Fibroblast of lung (primary cell): ENCODE measurements at regions not wholly inside any gene's neighbourhood (a gene's known extent, or its start where the extent isn't known, plus 50 kb on each side); places are given as distances from the start of the nearest gene placed in this dataset.

Source experiments
- DNase-seq, 2 donors: peaks; one replicate each; pipeline versions ENCODE4 v3.0.0 to v3.0.0-alpha.2; 2010; ENCODE audit warnings: low read depth in 2 of 2
- H2AFZ ChIP-seq: 2 replicates; pipeline ENCODE4 v1.5.1; 2012; ENCODE audit warnings: low read length, control low read depth, inconsistent platforms
- H3K27ac ChIP-seq: 2 replicates; pipeline ENCODE4 v1.5.1; 2011; ENCODE audit warnings: low read length, control low read depth; ENCODE audit not compliant: insufficient read depth
- H3K27me3 ChIP-seq: 2 replicates; pipeline ENCODE4 v1.5.1; 2011; ENCODE audit warnings: mild to moderate bottlenecking, low read length; ENCODE audit not compliant: control insufficient read depth, insufficient read depth
- H3K36me3 ChIP-seq: 2 replicates; pipeline ENCODE4 v1.5.1; 2011; ENCODE audit warnings: low read length; ENCODE audit not compliant: control insufficient read depth, insufficient read depth
- H3K4me1 ChIP-seq: 2 replicates; pipeline ENCODE4 v1.5.1; 2011; ENCODE audit warnings: low read length; ENCODE audit not compliant: control insufficient read depth, insufficient read depth; ENCODE audit errors: extremely low read depth
- H3K4me2 ChIP-seq: 2 replicates; pipeline ENCODE4 v1.5.1; 2011; ENCODE audit warnings: low read length, control low read depth; ENCODE audit not compliant: insufficient read depth; ENCODE audit errors: extremely low read depth
- H3K4me3 ChIP-seq, 4 experiments: fragments of 200-600 bp in 1 of 4; sonication (generic) in 1 of 4; replicated peaks in 1 of 4; 2 replicates each; pipeline ENCODE4 v1.5.1; 2011 to 2016; ENCODE audit warnings: low read length in 4 of 4, low read depth in 3 of 4, mild to moderate bottlenecking in 3 of 4, control low read depth in 2 of 4, inconsistent platforms in 1 of 4, mixed read lengths in 1 of 4; ENCODE audit not compliant: insufficient read depth in 1 of 4; ENCODE audit errors: control extremely low read depth in 1 of 4
- H3K79me2 ChIP-seq: 2 replicates; pipeline ENCODE4 v1.5.1; 2012; ENCODE audit warnings: mild to moderate bottlenecking, low read length, inconsistent platforms; ENCODE audit not compliant: control insufficient read depth, insufficient read depth
- H3K9ac ChIP-seq: 2 replicates; pipeline ENCODE4 v1.5.1; 2011; ENCODE audit warnings: mild to moderate bottlenecking, low read length, control low read depth; ENCODE audit not compliant: insufficient read depth
- H3K9me3 ChIP-seq: 2 replicates; pipeline ENCODE4 v1.5.1; 2012; ENCODE audit warnings: low read depth, low read length; ENCODE audit not compliant: control insufficient read depth, insufficient read depth
- H4K20me1 ChIP-seq: 2 replicates; pipeline ENCODE4 v1.5.1; 2011; ENCODE audit warnings: low read length; ENCODE audit not compliant: control insufficient read depth, insufficient read depth; ENCODE audit errors: extremely low read depth
- CTCF ChIP-seq, 2 donors: IDR thresholded peaks in 1 of 2; conservative IDR thresholded peaks in 1 of 2; 1 replicate in 1 of 2; 2 replicates in 1 of 2; pipeline ENCODE4 v1.5.1; 2011 to 2012; ENCODE audit warnings: low read length in 2 of 2, control low read depth in 1 of 2, inconsistent platforms in 1 of 2, low read depth in 1 of 2, mild to moderate bottlenecking in 1 of 2
- EZH2 ChIP-seq: IDR thresholded peaks from 2 replicates; pipeline ENCODE4 v1.5.1; 2012; ENCODE audit warnings: low read length, control low read depth, mild to moderate bottlenecking; ENCODE audit errors: missing control alignments

DNA sequence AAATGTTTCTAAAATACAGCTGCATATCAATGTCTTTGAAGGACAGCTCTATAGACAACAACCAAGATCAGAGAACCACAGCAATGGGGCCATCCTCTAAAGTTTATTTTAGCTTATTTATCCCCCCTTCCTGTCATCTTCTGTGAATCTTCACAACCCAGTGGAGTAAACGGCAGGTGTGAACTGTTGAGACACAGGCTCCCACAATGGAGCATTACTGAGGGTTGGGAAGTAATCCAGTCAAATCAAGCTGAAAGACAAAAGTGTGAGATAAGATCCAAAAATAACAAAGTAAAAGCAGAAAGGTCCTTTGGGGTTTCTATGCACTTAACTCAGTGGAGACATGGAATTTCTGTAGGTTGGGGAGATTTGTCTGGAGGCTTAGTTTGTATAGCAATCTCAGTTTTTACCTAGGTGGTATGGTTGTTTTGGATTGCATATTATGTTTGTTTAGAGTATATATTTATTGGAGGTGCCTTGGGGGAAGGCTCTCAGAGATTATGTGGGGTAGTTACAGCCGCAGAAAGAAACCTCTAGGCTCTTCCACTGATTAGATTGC lies 286.9 kb upstream of the ADGRL2 start:
- Histone ChIP-seq H4K20me1 (no peaks in the 10 kb centered on the region), H3K4me1 (no peaks in the 10 kb centered on the region), H3K27ac (no peak overlapping the region), H3K4me2 (no peak overlapping the region), H3K27me3 (no peaks in the 10 kb centered on the region), H3K4me3 (no peak overlapping the region), H3K79me2 (no peaks in the 10 kb centered on the region), H2AFZ (no peak overlapping the region), H3K36me3 (no peaks in the 10 kb centered on the region), H3K9ac (no peak overlapping the region), H3K9me3 (no peaks in the 10 kb centered on the region)
- peak in 1 of 2 donors; percentile 36 for DNase-seq
- TF ChIP-seq EZH2 (no peak), CTCF (conservative IDR thresholded peaks at IDR 0.05 in 1 of 2, IDR thresholded peaks at IDR 0.05 in 1 of 2; ENCODE audit: low read depth in 1 of 2, low read length in 2 of 2) (no peak)

DNA sequence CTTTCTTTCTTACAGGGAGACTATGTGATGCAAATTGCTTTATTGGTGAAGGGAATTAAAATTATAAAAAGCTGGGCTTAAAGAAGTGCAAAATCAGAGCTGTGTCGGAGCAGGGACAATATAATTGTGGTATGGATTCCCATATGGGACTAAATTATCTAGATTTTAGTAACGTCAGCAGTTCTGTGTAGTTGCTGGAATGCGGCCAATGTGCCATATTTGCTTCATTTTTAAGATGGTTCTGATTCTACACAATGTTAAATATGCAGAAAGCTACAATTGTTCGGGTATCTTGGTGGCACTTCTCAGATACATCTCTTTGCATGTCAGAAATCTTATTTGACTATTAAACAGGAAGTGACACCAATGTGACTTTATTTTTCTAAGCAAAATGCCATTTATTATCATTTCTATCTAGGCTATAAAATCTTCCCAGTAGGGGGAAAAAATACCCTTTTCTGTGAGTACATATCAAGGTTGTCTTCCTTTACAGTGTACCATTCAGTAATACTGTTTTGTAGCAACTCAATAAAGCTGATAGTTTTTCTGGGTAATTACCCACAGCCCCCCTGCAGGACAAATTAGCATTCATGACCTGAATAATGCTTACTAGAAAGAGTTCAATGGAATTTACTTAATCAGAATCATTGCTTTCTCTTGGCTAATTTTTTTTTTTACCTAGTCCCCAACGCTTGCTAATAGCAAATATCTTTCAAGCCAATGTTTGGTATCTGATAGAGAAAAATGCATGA lies 288.3 kb upstream of the ADGRL2 start:
- Histone ChIP-seq H3K27me3 (no peaks in the 10 kb centered on the region), H3K9me3 (no peaks in the 10 kb centered on the region), H3K36me3 (no peaks in the 10 kb centered on the region), H3K4me3 (no peak overlapping the region), H3K27ac (no peak overlapping the region), H3K79me2 (no peaks in the 10 kb centered on the region), H3K4me2 (no peak overlapping the region), H3K9ac (no peak overlapping the region), H4K20me1 (no peaks in the 10 kb centered on the region), H3K4me1 (no peaks in the 10 kb centered on the region), H2AFZ (no peak overlapping the region)
- TF ChIP-seq EZH2 (no peak), CTCF (conservative IDR thresholded peaks at IDR 0.05 in 1 of 2, IDR thresholded peaks at IDR 0.05 in 1 of 2; ENCODE audit: low read depth in 1 of 2, low read length in 2 of 2) (no peak)
- DNase-seq, result peak in 1 of 2 donors; percentile 9

GRCh38 chr1:81511281-81511680 lies 289.5 kb upstream of the ADGRL2 start:
- Histone ChIP-seq H3K9ac (no peak overlapping the region), H3K4me1 (no peaks in the 10 kb centered on the region), H3K79me2 (no peaks in the 10 kb centered on the region), H3K36me3 (no peaks in the 10 kb centered on the region), H3K27ac (no peak overlapping the region), H2AFZ (no peak overlapping the region), H3K4me3 (no peak overlapping the region), H3K27me3 (no peaks in the 10 kb centered on the region), H3K9me3 (no peaks in the 10 kb centered on the region), H3K4me2 (no peak overlapping the region), H4K20me1 (no peaks in the 10 kb centered on the region)
- DNase-seq, result no peak
- no peak for TF ChIP-seq CTCF (conservative IDR thresholded peaks at IDR 0.05 in 1 of 2, IDR thresholded peaks at IDR 0.05 in 1 of 2; ENCODE audit: low read depth in 1 of 2, low read length in 2 of 2)
- no peak for TF ChIP-seq EZH2
